HG03064 (cell line): ENCODE measurements at regions not wholly inside any gene's neighbourhood (a gene's known extent, or its start where the extent isn't known, plus 50 kb on each side); places are given as distances from the start of the nearest gene placed in this dataset.

Source experiments
- ATAC-seq: cut with Tn5 transposase; IDR thresholded peaks from one replicate; pipeline ENCODE4 v1.9.1; 2021; ENCODE audit warnings: low read depth; ENCODE audit not compliant: unreplicated experiment

- ATAC-seq, result no peak
These were observed 157.3 kb upstream of the SDK2 start for GRCh38 chr17:73801455-73802100.

GRCh38 chr17:73802314-73802713 is 158.1 kb upstream of the SDK2 start:
- no peak for ATAC-seq

- no peak for ATAC-seq
These were observed 158.6 kb upstream of the SDK2 start for GRCh38 chr17:73802871-73803270.

GRCh38 chr17:73803964-73804435 is 159.8 kb upstream of the SDK2 start:
- no peak for ATAC-seq

GRCh38 chr17:73806768-73807167 is 162.5 kb upstream of the SDK2 start:
- no peak for ATAC-seq

GRCh38 chr17:73813201-73813600 is 169.0 kb upstream of the SDK2 start:
- no peak for ATAC-seq

- no peak for ATAC-seq
These were observed 169.8 kb upstream of the SDK2 start for GRCh38 chr17:73814075-73814474.

- no peak for ATAC-seq
These were observed 171.2 kb upstream of the SDK2 start for GRCh38 chr17:73815474-73815873.

- ATAC-seq, result no peak
These were observed 175.5 kb upstream of the SDK2 start for GRCh38 chr17:73819440-73820395.

- no peak for ATAC-seq
These were observed 176.6 kb upstream of the SDK2 start for GRCh38 chr17:73820686-73821448.

GRCh38 chr17:73821665-73822064 is 177.4 kb upstream of the SDK2 start:
- ATAC-seq, result no peak

GRCh38 chr17:73822371-73822770 is 178.1 kb upstream of the SDK2 start:
- no peak for ATAC-seq

GRCh38 chr17:73823684-73824083 is 179.4 kb upstream of the SDK2 start:
- no peak for ATAC-seq

- ATAC-seq, result no peak
These were observed 180.1 kb upstream of the SDK2 start for GRCh38 chr17:73824321-73824720.

- no peak for ATAC-seq
These were observed 182.1 kb upstream of the SDK2 start for GRCh38 chr17:73826181-73826871.

- ATAC-seq, result no peak
These were observed 182.6 kb upstream of the SDK2 start for GRCh38 chr17:73826872-73827228.

GRCh38 chr17:73827627-73828291 is 183.5 kb upstream of the SDK2 start:
- no peak for ATAC-seq

GRCh38 chr17:73829676-73830280 is 185.5 kb upstream of the SDK2 start:
- ATAC-seq, result no peak

GRCh38 chr17:73831699-73832098 is 187.5 kb upstream of the SDK2 start:
- ATAC-seq, result no peak
